ENCODE measurements at regions not wholly inside any gene's neighbourhood (a gene's known extent, or its start where the extent isn't known, plus 50 kb on each side); places are given as distances from the start of the nearest gene placed in this dataset.
"Not testable (repeated sequence)": the region's sequence is repeated elsewhere in the genome, so short reads cannot be mapped to it uniquely, and the experiment has no call there.

- DNase-seq (ENCODE audit: low spot score in 2 of 2) (no peak), FAIRE-seq (no peak)
Measured at GRCh38 chr14:94850309-94851211, 80.6 kb upstream of the GSC start.

- DNase-seq (ENCODE audit: low spot score in 2 of 2) (no peak), FAIRE-seq (no peak)
Measured at GRCh38 chr14:94844593-94845152, 74.8 kb upstream of the GSC start.

- no peak for DNase-seq (ENCODE audit: low spot score in 2 of 2)
- no peak for FAIRE-seq
Measured at GRCh38 chr14:94840467-94840866, 70.6 kb upstream of the GSC start.

- FAIRE-seq (no peak), DNase-seq (ENCODE audit: low spot score in 2 of 2) (no peak)
Measured at GRCh38 chr14:94839348-94839747, 69.4 kb upstream of the GSC start.

GRCh38 chr14:94836849-94837248 is 66.9 kb upstream of the GSC start:
- FAIRE-seq = no peak
- no peak for DNase-seq (ENCODE audit: low spot score in 2 of 2)

GRCh38 chr14:94833633-94834032 is 63.7 kb upstream of the GSC start:
- DNase-seq (ENCODE audit: low spot score in 2 of 2) = no peak
- FAIRE-seq = no peak

DNA sequence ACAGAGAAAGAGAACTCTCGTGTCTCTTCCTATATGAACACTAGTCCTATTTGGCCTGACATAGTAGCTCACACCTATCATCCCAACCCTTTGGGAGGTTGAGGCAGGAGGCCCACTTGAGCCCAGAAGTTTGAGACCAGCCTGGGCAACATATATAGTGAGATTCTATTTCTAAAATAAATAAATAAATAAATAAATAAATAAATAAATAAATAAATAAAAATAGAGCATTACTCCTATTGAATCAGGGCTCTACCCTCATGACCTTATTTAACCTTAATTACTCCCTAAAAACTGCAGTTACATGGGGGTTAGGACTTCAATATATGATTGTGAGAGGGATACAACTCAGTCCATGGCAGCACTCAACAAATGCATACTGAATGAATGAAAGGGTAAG is 61.2 kb upstream of the GSC start:
- no peak for FAIRE-seq

DNA sequence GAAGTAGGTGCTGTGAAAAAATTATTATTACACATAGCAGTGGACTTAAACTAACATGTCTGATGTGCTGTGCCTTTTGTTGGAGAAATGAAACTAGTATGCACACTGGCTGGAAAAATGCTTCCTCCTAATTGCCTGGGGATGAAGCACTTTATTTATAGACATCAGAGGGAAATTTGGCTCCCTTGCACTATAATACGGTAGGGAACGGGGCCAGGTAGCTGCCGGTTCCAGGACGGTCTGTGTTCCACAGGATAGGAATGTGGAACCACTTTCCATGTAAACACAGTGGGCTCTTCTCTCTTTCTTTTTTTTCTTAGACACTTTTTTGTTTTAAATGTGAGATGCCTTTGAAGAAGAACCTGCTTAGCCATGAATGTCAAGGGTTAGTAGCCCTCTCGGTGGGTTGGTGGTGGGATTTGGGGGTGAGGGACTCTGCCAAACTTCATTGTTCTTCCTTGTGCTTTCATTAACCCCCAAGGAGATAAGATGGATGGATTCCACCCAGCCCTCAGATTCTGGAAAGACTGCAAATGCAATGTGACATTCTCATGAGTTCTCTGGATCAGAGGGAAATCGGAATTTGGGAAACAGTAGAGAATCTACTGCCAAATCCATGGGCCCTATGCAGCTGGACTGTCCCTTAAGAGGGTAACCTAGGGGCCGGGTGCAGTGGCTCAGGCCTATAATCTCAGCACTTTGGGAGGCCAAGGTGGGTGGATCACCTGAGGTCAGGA is 58.0 kb upstream of the GSC start:
- DNase-seq (ENCODE audit: low spot score in 2 of 2) (no peak), FAIRE-seq (no peak)

More for the DNA sequence above, 61.2 kb upstream of the GSC start:
- DNase-seq (ENCODE audit: low spot score in 2 of 2) = no peak

DNA sequence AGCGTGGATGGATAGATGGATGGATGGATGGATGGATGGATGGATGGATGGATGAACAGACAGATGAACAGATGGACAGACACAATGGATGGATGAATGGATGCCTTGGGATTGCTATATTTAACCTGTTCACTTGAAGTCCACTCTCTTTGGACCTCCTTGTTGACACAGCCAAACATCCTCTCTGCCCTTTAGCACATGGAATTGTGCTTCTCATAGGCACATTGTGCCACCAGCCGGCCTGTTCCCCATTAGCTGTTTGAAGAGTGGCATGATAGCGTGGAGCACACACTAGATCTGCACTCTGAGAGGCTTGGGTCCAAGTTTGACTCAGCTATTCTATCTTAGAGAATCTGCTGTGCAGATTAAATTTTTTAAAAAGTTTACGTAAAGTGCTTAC is 56.9 kb upstream of the GSC start:
- FAIRE-seq (no peak), DNase-seq (ENCODE audit: low spot score in 2 of 2) (no peak)

DNA sequence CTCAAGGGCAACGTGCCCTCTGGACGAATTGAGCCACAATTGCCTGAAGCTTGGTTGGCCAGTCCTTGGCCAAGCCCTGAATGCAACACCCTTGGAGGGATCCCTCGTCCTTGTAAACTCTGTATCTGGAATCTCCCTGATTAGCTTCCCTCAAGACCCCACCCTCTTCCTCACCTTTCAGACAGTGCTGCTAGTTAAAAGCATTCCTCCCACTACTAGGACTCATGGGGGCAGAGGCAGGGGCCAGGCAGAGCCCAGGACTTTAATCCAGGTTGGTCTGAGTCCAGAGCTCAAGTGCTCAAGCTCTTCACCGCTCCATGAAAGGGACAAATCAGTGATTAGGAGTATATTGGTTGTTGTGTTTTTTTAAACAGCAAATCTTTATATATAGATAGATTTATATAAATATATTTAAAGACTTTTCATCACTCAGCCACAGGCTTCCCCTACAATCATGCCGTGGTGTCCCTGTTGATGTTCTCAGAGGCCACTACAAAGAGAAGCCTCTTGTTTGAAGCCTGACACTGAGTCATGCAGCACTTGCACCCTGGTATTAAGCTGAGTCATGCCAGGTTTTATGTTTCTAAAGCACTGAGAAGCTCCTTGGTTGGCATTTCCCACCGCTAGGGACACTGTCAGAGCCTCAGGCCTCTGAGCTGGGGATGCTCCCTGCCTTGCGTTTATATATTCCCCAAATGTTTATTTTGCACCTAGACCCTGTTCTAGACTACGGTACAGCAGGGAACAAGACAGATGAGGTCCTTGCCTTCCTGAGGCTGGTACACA is 53.8 kb upstream of the GSC start:
- no peak for FAIRE-seq
- DNase-seq (ENCODE audit: low spot score in 2 of 2) = no peak

DNA sequence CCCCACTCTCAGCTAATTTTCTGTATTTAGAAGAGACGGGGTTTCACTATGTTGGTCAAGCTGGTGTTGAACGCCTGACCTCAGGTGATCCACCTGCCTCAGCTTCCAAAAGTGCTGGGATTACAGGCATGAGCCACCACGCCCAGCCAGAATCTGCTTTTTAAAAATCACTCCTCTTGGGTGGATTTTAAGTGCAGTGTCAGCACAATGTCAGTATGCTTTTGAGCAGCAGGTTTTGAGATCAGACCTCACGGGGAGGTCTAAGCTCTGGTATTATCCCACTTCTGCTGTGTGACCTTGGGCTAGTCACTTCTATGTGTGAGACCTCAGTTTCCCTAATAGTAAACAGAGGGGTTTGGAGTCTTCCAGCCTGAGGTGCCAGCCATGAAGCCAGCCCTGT is 51.8 kb upstream of the GSC start:
- FAIRE-seq (no peak), DNase-seq (ENCODE audit: low spot score in 2 of 2) (no peak)

DNA sequence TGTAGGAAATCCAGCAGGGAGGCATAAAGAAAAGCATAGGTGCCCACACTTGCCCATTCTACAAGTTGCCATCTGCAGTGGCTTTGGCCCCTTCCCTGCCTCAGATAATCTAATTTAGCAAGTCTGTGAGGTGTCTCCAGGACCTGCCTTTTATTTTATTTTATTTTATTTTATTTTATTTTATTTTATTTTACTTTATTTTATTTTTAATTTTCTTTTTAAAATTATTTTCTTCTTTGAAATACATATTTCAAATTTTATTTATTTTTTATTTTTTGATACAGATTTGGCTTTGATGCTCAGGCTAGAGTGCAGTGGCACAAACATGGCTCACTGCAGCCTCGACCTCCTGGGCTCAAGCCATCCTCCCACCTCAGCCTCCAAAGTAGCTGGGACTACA is 51.0 kb upstream of the GSC start:
- FAIRE-seq = peak; percentile 44
- not testable (repeated sequence) for DNase-seq (ENCODE audit: low spot score in 2 of 2)

Measured in frontal cortex (tissue), 3 donors.